Activated CD4-positive, alpha-beta T cell treated with anti-CD3 and anti-CD28 coated beads, Interleukin-2, amount 10 ng/mL, durations not matched to agents 7 days and 5 days (primary cell): ENCODE measurements at regions not wholly inside any gene's neighbourhood (a gene's known extent, or its start where the extent isn't known, plus 50 kb on each side); places are given as distances from the start of the nearest gene placed in this dataset.
"Not testable (repeated sequence)": the region's sequence is repeated elsewhere in the genome, so short reads cannot be mapped to it uniquely, and the experiment has no call there.

Source experiments
- CTCF ChIA-PET: fragments of 350-600 bp; sonication (Branson Sonifier 250); formaldehyde crosslinking; loops from one replicate; lab custom pipeline; 2021; ENCODE audit warnings: antibody characterized with exemption; lab: Charles Lee
- POLR2A ChIA-PET: fragments of 350-600 bp; sonication (Branson Sonifier 250); formaldehyde crosslinking; loops from one replicate; lab custom pipeline; 2021; ENCODE audit warnings: antibody characterized with exemption; lab: Charles Lee
- DNase-seq: peaks from one replicate; pipeline ENCODE4 v3.0.0-alpha.2; 2020
- H3K27ac Mint-ChIP-seq: one replicate; pipeline ENCODE4 v1.8.0; 2021; ENCODE audit warnings: mild to moderate bottlenecking, moderate library complexity, mixed read lengths
- H3K27me3 Mint-ChIP-seq: one replicate; pipeline ENCODE4 v1.8.0; 2021; ENCODE audit warnings: mixed read lengths
- H3K36me3 Mint-ChIP-seq: one replicate; pipeline ENCODE4 v1.8.0; 2021; ENCODE audit warnings: low read depth, mixed read lengths
- H3K4me1 Mint-ChIP-seq: one replicate; pipeline ENCODE4 v1.8.0; 2021; ENCODE audit warnings: mixed read lengths
- H3K4me3 Mint-ChIP-seq: one replicate; pipeline ENCODE4 v1.8.0; 2021; ENCODE audit warnings: mild to moderate bottlenecking, moderate library complexity, mixed read lengths
- H3K9me3 Mint-ChIP-seq: one replicate; pipeline ENCODE4 v1.8.0; 2021; ENCODE audit warnings: mixed read lengths

GRCh38 chr2:59787095-59787494 is 766.4 kb downstream of the BCL11A start:
- CTCF ChIA-PET: no interaction called here
- H3K4me3 Mint-ChIP-seq: no peak overlapping the region
- no peaks in the 10 kb centered on the region for H3K9me3 Mint-ChIP-seq
- H3K27ac Mint-ChIP-seq: no peak overlapping the region
- H3K4me1 Mint-ChIP-seq: no peaks in the 10 kb centered on the region
- POLR2A ChIA-PET: no interaction called here
- H3K27me3 Mint-ChIP-seq: no peaks in the 10 kb centered on the region
- no peak for DNase-seq
- no peaks in the 10 kb centered on the region for H3K36me3 Mint-ChIP-seq

GRCh38 chr2:59786684-59787083 is 766.8 kb downstream of the BCL11A start:
- CTCF ChIA-PET: no interaction called here
- Mint-ChIP-seq H3K27me3 (no peaks in the 10 kb centered on the region), H3K4me3 (no peak overlapping the region), H3K4me1 (no peaks in the 10 kb centered on the region), H3K9me3 (no peaks in the 10 kb centered on the region), H3K27ac (no peak overlapping the region), H3K36me3 (no peaks in the 10 kb centered on the region)
- no peak for DNase-seq
- POLR2A ChIA-PET: no interaction called here

- ChIA-PET CTCF (no interaction called here), POLR2A (no interaction called here)
- DNase-seq: no peak
- Mint-ChIP-seq H3K9me3 (no peaks in the 10 kb centered on the region), H3K36me3 (no peaks in the 10 kb centered on the region), H3K4me3 (no peak overlapping the region), H3K27ac (no peak overlapping the region), H3K4me1 (no peaks in the 10 kb centered on the region), H3K27me3 (no peaks in the 10 kb centered on the region)
Measured at GRCh38 chr2:59779571-59779970, 773.9 kb downstream of the BCL11A start.

GRCh38 chr2:59777120-59777519 is 776.3 kb downstream of the BCL11A start:
- no peaks in the 10 kb centered on the region for H3K4me1 Mint-ChIP-seq
- CTCF ChIA-PET: interaction anchor here (0.6 kb wide), 1 partner anchor 374 kb away, joined by 3 read pairs; no protein-coding TSS in a partner anchor

GRCh38 chr2:59776726-59777008 is 776.8 kb downstream of the BCL11A start:
- DNase-seq: no peak
- H3K27me3 Mint-ChIP-seq: no peaks in the 10 kb centered on the region
- H3K27ac Mint-ChIP-seq: no peak overlapping the region
- ChIA-PET POLR2A (no interaction called here), CTCF (interaction anchor here (0.6 kb wide), 1 partner anchor 374 kb away, joined by 3 read pairs; no protein-coding TSS in a partner anchor)
- H3K4me1 Mint-ChIP-seq: no peaks in the 10 kb centered on the region
- no peak overlapping the region for H3K4me3 Mint-ChIP-seq
- no peaks in the 10 kb centered on the region for H3K36me3 Mint-ChIP-seq
- H3K9me3 Mint-ChIP-seq: no peaks in the 10 kb centered on the region

More at GRCh38 chr2:59777120-59777519, 776.3 kb downstream of the BCL11A start:
- no peaks in the 10 kb centered on the region for H3K27me3 Mint-ChIP-seq
- POLR2A ChIA-PET: no interaction called here
- no peak for DNase-seq
- no peak overlapping the region for H3K27ac Mint-ChIP-seq
- H3K36me3 Mint-ChIP-seq: no peaks in the 10 kb centered on the region
- no peak overlapping the region for H3K4me3 Mint-ChIP-seq
- no peaks in the 10 kb centered on the region for H3K9me3 Mint-ChIP-seq

GRCh38 chr2:59774821-59775433 is 778.5 kb downstream of the BCL11A start:
- POLR2A ChIA-PET: no interaction called here

GRCh38 chr2:59770651-59771050 is 782.8 kb downstream of the BCL11A start:
- H3K4me3 Mint-ChIP-seq: no peak overlapping the region
- no peaks in the 10 kb centered on the region for H3K36me3 Mint-ChIP-seq
- no peaks in the 10 kb centered on the region for H3K9me3 Mint-ChIP-seq
- H3K27me3 Mint-ChIP-seq: no peaks in the 10 kb centered on the region
- POLR2A ChIA-PET: no interaction called here
- CTCF ChIA-PET: no interaction called here
- no peaks in the 10 kb centered on the region for H3K4me1 Mint-ChIP-seq
- DNase-seq: no peak
- no peak overlapping the region for H3K27ac Mint-ChIP-seq

More at GRCh38 chr2:59774821-59775433, 778.5 kb downstream of the BCL11A start:
- no peaks in the 10 kb centered on the region for H3K36me3 Mint-ChIP-seq
- H3K4me1 Mint-ChIP-seq: no peaks in the 10 kb centered on the region
- no peaks in the 10 kb centered on the region for H3K9me3 Mint-ChIP-seq
- DNase-seq: no peak
- H3K27me3 Mint-ChIP-seq: no peaks in the 10 kb centered on the region
- H3K4me3 Mint-ChIP-seq: no peak overlapping the region
- H3K27ac Mint-ChIP-seq: no peak overlapping the region
- CTCF ChIA-PET: no interaction called here

- Mint-ChIP-seq H3K4me3 (no peak overlapping the region), H3K27ac (no peak overlapping the region), H3K27me3 (no peaks in the 10 kb centered on the region), H3K36me3 (no peaks in the 10 kb centered on the region), H3K4me1 (no peaks in the 10 kb centered on the region), H3K9me3 (no peaks in the 10 kb centered on the region)
- CTCF ChIA-PET: no interaction called here
- no peak for DNase-seq
- POLR2A ChIA-PET: no interaction called here
Measured at GRCh38 chr2:59761966-59762365, 791.5 kb downstream of the BCL11A start.

GRCh38 chr2:59756150-59756549 is 797.3 kb downstream of the BCL11A start:
- Mint-ChIP-seq H3K4me1 (no peaks in the 10 kb centered on the region), H3K4me3 (no peak overlapping the region), H3K9me3 (no peaks in the 10 kb centered on the region), H3K27me3 (no peaks in the 10 kb centered on the region), H3K36me3 (no peaks in the 10 kb centered on the region), H3K27ac (no peak overlapping the region)
- ChIA-PET CTCF (no interaction called here), POLR2A (no interaction called here)
- DNase-seq: no peak

- POLR2A ChIA-PET: no interaction called here
- H3K27ac Mint-ChIP-seq: no peak overlapping the region
- CTCF ChIA-PET: no interaction called here
- no peak for DNase-seq
- H3K36me3 Mint-ChIP-seq: no peaks in the 10 kb centered on the region
- no peaks in the 10 kb centered on the region for H3K9me3 Mint-ChIP-seq
- no peaks in the 10 kb centered on the region for H3K4me1 Mint-ChIP-seq
- H3K4me3 Mint-ChIP-seq: no peak overlapping the region
- no peaks in the 10 kb centered on the region for H3K27me3 Mint-ChIP-seq
Measured at GRCh38 chr2:59754011-59754735, 799.3 kb downstream of the BCL11A start.

- ChIA-PET CTCF (no interaction called here), POLR2A (no interaction called here)
- no peak overlapping the region for H3K27ac Mint-ChIP-seq
- no peaks in the 10 kb centered on the region for H3K36me3 Mint-ChIP-seq
- no peak overlapping the region for H3K4me3 Mint-ChIP-seq
- no peaks in the 10 kb centered on the region for H3K9me3 Mint-ChIP-seq
- no peaks in the 10 kb centered on the region for H3K4me1 Mint-ChIP-seq
- H3K27me3 Mint-ChIP-seq: no peaks in the 10 kb centered on the region
- no peak for DNase-seq
Measured at GRCh38 chr2:59752512-59752911, 800.9 kb downstream of the BCL11A start.

GRCh38 chr2:59752071-59752470 is 801.4 kb downstream of the BCL11A start:
- DNase-seq: no peak
- Mint-ChIP-seq H3K27me3 (no peaks in the 10 kb centered on the region), H3K9me3 (no peaks in the 10 kb centered on the region), H3K4me1 (no peaks in the 10 kb centered on the region), H3K27ac (no peak overlapping the region), H3K4me3 (no peak overlapping the region), H3K36me3 (no peaks in the 10 kb centered on the region)
- CTCF ChIA-PET: no interaction called here
- POLR2A ChIA-PET: no interaction called here

- H3K9me3 Mint-ChIP-seq: not testable (repeated sequence)
Measured at GRCh38 chr2:59751214-59751613, 802.2 kb downstream of the BCL11A start.

GRCh38 chr2:59746291-59746690 is 807.2 kb downstream of the BCL11A start:
- no peaks in the 10 kb centered on the region for H3K9me3 Mint-ChIP-seq
- H3K27me3 Mint-ChIP-seq: no peaks in the 10 kb centered on the region
- H3K27ac Mint-ChIP-seq: no peak overlapping the region
- H3K36me3 Mint-ChIP-seq: no peaks in the 10 kb centered on the region
- CTCF ChIA-PET: no interaction called here
- no peak for DNase-seq
- H3K4me3 Mint-ChIP-seq: no peak overlapping the region
- POLR2A ChIA-PET: no interaction called here
- H3K4me1 Mint-ChIP-seq: no peaks in the 10 kb centered on the region

More at GRCh38 chr2:59751214-59751613, 802.2 kb downstream of the BCL11A start:
- H3K4me3 Mint-ChIP-seq, H3K27ac Mint-ChIP-seq, H3K27me3 Mint-ChIP-seq, POLR2A ChIA-PET, H3K4me1 Mint-ChIP-seq, H3K36me3 Mint-ChIP-seq, DNase-seq, CTCF ChIA-PET: not testable (repeated sequence)
